AG04449 (cell line): ENCODE measurements at regions not wholly inside any gene's neighbourhood (a gene's known extent, or its start where the extent isn't known, plus 50 kb on each side); places are given as distances from the start of the nearest gene placed in this dataset.

ENCODE experiments used
- CTCF ChIA-PET: fragments of 350-600 bp; formaldehyde crosslinking; extraction: SDS; loops from one replicate; lab custom pipeline; 2021; ENCODE audit warnings: antibody characterized with exemption; lab: Yijun Ruan, JAX
- POLR2A ChIA-PET: fragments of 400-600, 350-600 bp; formaldehyde crosslinking; extraction: SDS; loops from one replicate; lab custom pipeline; 2020; ENCODE audit warnings: antibody characterized with exemption, inconsistent platforms; lab: Yijun Ruan, JAX
- DNase-seq: peaks from one replicate; pipeline ENCODE4 v3.0.0-alpha.2; 2010; ENCODE audit warnings: low read depth, low spot score
- H3K4me3 ChIP-seq: 2 replicates; pipeline ENCODE4 v1.5.1; 2011; ENCODE audit warnings: low read depth, mild to moderate bottlenecking, control low read depth, low read length
- TF ChIP-seq, protein P1 (sequence below): IDR thresholded peaks from one replicate; pipeline ENCODE4 v1.5.1; 2011; ENCODE audit warnings: mild to moderate bottlenecking, moderate library complexity, low read length, control low read depth, inconsistent platforms; ENCODE audit not compliant: insufficient read depth; ENCODE audit errors: missing control alignments

DNA sequence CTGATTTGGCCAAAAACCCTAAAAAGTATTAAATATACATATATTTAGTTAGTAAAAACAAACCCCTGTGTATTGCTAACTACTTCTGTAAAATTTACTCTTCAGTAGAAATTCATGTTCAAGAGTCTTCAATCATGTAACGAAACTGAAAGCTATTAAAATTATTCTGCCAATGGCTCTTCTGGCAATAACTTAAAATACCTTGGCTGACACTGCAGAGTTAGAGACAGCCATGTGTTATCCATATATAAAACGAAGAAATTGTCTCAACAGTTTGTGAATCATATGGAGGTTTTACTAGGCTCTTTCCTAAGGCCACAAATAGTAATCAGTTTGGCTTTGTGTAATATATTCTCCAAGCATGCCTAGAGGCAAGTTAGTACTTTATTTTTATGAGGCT, 357.2 kb downstream of the COL11A1 start:
- DNase-seq = no peak
- TF ChIP-seq, protein P1, sequence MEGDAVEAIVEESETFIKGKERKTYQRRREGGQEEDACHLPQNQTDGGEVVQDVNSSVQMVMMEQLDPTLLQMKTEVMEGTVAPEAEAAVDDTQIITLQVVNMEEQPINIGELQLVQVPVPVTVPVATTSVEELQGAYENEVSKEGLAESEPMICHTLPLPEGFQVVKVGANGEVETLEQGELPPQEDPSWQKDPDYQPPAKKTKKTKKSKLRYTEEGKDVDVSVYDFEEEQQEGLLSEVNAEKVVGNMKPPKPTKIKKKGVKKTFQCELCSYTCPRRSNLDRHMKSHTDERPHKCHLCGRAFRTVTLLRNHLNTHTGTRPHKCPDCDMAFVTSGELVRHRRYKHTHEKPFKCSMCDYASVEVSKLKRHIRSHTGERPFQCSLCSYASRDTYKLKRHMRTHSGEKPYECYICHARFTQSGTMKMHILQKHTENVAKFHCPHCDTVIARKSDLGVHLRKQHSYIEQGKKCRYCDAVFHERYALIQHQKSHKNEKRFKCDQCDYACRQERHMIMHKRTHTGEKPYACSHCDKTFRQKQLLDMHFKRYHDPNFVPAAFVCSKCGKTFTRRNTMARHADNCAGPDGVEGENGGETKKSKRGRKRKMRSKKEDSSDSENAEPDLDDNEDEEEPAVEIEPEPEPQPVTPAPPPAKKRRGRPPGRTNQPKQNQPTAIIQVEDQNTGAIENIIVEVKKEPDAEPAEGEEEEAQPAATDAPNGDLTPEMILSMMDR = no peak
- no peak overlapping the region for H3K4me3 ChIP-seq
- ChIA-PET POLR2A (no interaction called here), CTCF (no interaction called here)

DNA sequence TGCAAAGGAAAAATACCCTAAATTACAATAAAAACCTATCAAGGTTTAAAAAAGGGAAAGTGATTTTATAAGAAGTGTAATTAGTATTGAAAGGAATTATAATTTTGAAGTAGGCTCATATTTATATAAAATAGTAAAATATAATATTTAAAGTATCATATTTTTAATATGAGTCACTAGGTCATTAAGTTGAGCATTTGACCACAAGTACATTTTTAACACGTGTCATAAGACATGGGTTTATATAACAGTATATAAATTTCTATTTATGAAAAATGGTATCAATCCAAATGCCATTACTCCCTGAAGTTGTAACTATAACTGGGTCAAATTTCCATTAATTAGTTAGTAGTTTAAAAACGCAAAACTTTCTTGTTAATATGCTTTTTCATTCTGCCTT, 365.9 kb downstream of the COL11A1 start:
- ChIA-PET POLR2A (no interaction called here), CTCF (no interaction called here)
- no peak overlapping the region for H3K4me3 ChIP-seq
- TF ChIP-seq, protein P1 = no peak
- no peak for DNase-seq

DNA sequence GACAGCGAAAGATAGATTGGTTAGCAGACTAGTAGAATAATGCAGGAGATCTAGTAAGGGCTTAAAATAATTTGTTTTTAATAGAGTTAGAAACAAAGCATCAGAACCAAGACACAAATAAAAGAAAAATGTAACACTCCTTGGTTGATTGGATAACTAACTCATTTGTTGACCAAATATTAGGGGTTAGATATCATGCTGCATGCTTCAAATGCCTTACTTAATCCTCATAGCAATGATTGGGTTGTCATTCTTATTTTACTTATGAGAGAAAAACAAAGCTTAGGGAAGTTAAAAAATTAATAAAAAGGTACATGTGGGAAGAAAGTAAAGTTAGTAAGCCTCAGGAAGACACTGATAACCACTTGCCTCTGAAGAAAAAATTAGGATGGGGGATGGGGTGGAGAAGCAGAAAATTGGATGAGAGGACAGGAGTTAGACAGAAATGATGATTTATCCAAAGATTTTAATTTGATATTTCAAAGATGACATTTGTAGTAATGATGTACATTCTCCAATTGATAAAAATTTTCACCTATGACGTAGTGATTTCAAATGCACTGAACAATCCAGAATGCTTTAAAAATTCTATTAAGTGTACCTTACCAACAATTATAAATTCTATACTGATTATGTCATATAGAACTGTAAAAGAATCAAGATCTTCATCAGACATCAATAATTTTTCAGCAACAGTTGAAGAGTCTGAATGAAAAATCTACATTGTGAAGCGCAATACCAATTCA, 374.7 kb downstream of the COL11A1 start:
- ChIA-PET CTCF (no interaction called here), POLR2A (interaction anchor here (0.7 kb wide), 1 partner anchor 725 kb away, joined by 3 read pairs; no protein-coding TSS in a partner anchor)
- TF ChIP-seq, protein P1 = no peak

DNA sequence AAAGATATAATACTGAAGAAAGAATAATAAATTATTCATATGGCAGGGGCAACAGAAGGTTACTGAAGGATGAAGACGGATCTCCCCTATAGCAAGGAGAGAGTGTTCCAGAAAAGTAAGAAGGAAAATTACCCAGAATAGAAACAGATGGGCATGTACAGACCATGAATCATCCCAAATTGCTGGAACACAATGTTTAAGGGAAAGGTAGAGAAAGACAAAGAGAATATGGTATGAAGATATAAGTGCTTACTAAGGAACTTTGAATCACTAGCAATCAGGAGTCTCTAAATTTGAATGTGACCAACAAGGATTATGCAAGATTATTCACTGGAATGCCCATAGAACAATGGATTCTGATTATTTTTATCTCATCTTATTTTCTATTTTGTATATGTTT, 375.4 kb downstream of the COL11A1 start:
- TF ChIP-seq, protein P1 = no peak
- H3K4me3 ChIP-seq = no peak overlapping the region
- ChIA-PET CTCF (interaction anchor here (1.1 kb wide), 1 partner anchor 1213 kb away, joined by 3 read pairs; no protein-coding TSS in a partner anchor), POLR2A (no interaction called here)
- no peak for DNase-seq

More for the DNA sequence above, 374.7 kb downstream of the COL11A1 start:
- H3K4me3 ChIP-seq = no peak overlapping the region
- DNase-seq = no peak

DNA sequence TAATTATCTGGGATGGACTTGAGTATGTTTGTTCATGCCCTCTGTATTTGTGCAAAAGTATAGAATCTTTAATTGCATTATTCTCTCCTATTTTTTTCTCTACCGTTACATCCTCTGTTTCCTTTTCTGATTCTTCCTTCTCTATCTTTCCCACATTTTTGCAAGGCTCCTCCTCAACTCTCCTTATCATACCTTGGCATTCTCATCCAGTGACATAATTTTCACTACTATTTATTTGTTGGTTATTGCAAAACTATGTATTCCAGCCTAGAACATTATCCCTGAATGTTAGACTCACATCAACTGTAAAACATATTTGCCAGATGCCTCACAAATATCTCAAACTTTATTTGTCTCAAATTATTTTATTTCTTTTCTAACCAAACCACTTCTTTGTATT, 381.9 kb downstream of the COL11A1 start:
- ChIA-PET POLR2A (no interaction called here), CTCF (no interaction called here)
- TF ChIP-seq, protein P1 = no peak
- DNase-seq = no peak
- H3K4me3 ChIP-seq = no peak overlapping the region

DNA sequence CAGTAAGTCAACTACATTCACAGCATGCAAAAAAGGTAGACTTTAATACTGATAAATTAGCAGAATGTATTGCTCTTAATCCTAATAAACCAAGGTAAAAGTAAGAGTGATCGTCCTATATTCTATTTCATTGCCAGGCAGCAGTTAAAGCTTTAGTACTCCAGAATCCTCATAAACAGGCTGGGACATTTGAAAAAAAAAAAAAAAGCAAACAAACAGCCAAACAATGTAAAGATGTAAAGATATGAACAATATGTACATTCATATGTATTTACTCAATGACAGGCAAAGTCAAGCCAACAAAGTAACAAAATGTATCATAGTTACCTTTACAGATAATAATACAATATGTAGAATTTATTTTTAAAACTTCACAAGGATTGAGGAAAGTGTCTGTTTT, 383.6 kb downstream of the COL11A1 start:
- ChIA-PET CTCF (no interaction called here), POLR2A (no interaction called here)
- no peak overlapping the region for H3K4me3 ChIP-seq
- no peak for DNase-seq
- TF ChIP-seq, protein P1 = no peak
